ENCODE measurements at regions not wholly inside any gene's neighbourhood (a gene's known extent, or its start where the extent isn't known, plus 50 kb on each side); places are given as distances from the start of the nearest gene placed in this dataset.

DNA sequence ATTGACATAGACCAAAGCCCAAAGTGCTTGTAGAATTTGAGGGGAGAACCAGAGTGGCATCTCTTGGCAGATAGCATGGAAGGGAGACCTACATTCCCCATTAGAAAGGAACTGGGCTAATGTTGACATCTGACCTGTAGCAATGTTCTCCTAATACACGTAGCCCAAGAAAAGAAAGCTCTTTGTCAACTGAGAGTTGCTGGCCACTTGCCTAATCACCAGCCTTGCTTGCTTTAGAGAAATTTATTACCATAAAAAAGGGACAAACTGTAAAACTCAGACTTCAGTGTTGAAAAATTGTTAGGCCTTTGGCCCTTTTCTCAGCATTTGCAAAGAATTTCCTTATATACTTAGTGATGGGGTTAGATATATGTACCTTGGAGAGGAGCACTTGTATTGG is 777.5 kb downstream of the MAFB start:
- TF ChIP-seq REST (IDR thresholded peaks at IDR 0.05; ENCODE audit: insufficient replicate concordance, low read depth) (no peak), SPI1 (IDR thresholded peaks at IDR 0.05; ENCODE audit: borderline replicate concordance, low read depth) (no peak), GABPA (IDR thresholded peaks at IDR 0.05; ENCODE audit: low read depth) (no peak), POLR2AphosphoS5 (IDR thresholded peaks at IDR 0.05; ENCODE audit: low read depth) (no peak)
- TF ChIP-seq, protein P1, sequence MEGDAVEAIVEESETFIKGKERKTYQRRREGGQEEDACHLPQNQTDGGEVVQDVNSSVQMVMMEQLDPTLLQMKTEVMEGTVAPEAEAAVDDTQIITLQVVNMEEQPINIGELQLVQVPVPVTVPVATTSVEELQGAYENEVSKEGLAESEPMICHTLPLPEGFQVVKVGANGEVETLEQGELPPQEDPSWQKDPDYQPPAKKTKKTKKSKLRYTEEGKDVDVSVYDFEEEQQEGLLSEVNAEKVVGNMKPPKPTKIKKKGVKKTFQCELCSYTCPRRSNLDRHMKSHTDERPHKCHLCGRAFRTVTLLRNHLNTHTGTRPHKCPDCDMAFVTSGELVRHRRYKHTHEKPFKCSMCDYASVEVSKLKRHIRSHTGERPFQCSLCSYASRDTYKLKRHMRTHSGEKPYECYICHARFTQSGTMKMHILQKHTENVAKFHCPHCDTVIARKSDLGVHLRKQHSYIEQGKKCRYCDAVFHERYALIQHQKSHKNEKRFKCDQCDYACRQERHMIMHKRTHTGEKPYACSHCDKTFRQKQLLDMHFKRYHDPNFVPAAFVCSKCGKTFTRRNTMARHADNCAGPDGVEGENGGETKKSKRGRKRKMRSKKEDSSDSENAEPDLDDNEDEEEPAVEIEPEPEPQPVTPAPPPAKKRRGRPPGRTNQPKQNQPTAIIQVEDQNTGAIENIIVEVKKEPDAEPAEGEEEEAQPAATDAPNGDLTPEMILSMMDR (IDR thresholded peaks at IDR 0.05; ENCODE audit: insufficient read depth, low read length), result no peak
- no peaks in the 10 kb centered on the region for H3K27me3 ChIP-seq (ENCODE audit: insufficient read depth, poor library complexity, severe bottlenecking)
- no peak for DNase-seq (ENCODE audit: low read depth in 1 of 2, low spot score in 1 of 2)
- H3K4me3 ChIP-seq (replicated peaks; ENCODE audit: insufficient read depth, low read length), result no peak overlapping the region
- no peak overlapping the region for H3K27ac ChIP-seq (replicated peaks)

DNA sequence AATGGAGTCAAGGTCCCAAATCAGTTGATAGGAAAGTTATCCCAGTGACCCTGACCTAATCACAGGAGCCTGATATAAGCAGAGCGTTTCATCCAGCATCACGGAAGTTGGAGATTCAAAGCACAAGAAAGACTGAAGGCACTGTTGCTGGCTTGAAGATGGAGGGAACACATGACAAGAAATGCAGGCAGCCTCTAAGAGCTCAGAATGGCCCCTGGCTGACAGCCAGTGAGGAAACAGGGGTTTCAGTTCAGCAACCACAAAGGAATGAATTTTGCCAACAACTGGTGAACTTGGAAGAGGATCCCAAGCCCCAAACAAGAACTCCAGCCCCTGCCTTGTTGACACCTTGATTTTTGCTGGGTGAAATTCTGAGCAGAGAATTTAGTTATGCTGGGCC is 778.5 kb downstream of the MAFB start:
- DNase-seq (ENCODE audit: low read depth in 1 of 2, low spot score in 1 of 2), result no peak
- TF ChIP-seq SPI1 (IDR thresholded peaks at IDR 0.05; ENCODE audit: borderline replicate concordance, low read depth) (no peak), POLR2AphosphoS5 (IDR thresholded peaks at IDR 0.05; ENCODE audit: low read depth) (no peak), GABPA (IDR thresholded peaks at IDR 0.05; ENCODE audit: low read depth) (no peak), REST (IDR thresholded peaks at IDR 0.05; ENCODE audit: insufficient replicate concordance, low read depth) (no peak)
- TF ChIP-seq, protein P1 (IDR thresholded peaks at IDR 0.05; ENCODE audit: insufficient read depth, low read length), result no peak
- no peaks in the 10 kb centered on the region for H3K27me3 ChIP-seq (ENCODE audit: insufficient read depth, poor library complexity, severe bottlenecking)
- no peak overlapping the region for H3K27ac ChIP-seq (replicated peaks)
- no peak overlapping the region for H3K4me3 ChIP-seq (replicated peaks; ENCODE audit: insufficient read depth, low read length)

DNA sequence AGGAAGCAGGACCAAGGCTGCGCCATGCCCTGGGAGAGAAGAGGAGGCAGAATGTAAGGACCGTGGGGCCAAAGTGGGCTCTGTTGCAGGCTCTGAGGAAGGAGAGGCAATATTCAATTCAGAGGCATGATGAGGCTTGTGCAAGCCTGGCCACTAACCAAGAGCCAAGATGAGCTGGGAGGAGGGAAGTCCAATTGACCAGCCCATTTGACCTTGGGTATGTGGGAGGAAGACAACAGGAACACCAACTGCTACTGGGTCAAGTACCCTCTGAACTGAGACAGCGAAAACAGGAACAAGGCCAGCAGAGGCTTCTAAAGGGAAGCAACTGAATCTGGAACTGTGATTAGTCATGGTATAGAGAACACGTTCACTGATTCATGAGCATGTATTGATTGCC is 779.6 kb downstream of the MAFB start:
- no peaks in the 10 kb centered on the region for H3K27me3 ChIP-seq (ENCODE audit: insufficient read depth, poor library complexity, severe bottlenecking)
- H3K27ac ChIP-seq (replicated peaks), result no peak overlapping the region
- TF ChIP-seq, protein P1 (IDR thresholded peaks at IDR 0.05; ENCODE audit: insufficient read depth, low read length), result no peak
- TF ChIP-seq REST (IDR thresholded peaks at IDR 0.05; ENCODE audit: insufficient replicate concordance, low read depth) (no peak), SPI1 (IDR thresholded peaks at IDR 0.05; ENCODE audit: borderline replicate concordance, low read depth) (no peak), POLR2AphosphoS5 (IDR thresholded peaks at IDR 0.05; ENCODE audit: low read depth) (no peak), GABPA (IDR thresholded peaks at IDR 0.05; ENCODE audit: low read depth) (no peak)
- no peak overlapping the region for H3K4me3 ChIP-seq (replicated peaks; ENCODE audit: insufficient read depth, low read length)
- DNase-seq (ENCODE audit: low read depth in 1 of 2, low spot score in 1 of 2), result no peak
